ENCODE measurements at regions not wholly inside any gene's neighbourhood (a gene's known extent, or its start where the extent isn't known, plus 50 kb on each side); places are given as distances from the start of the nearest gene placed in this dataset.

- no peak overlapping the region for H3K27ac ChIP-seq
These were observed 100.6 kb downstream of the BAMBI start for GRCh38 chr10:28777911-28778310.

GRCh38 chr10:28778524-28778923 is 101.2 kb downstream of the BAMBI start:
- no peak for ATAC-seq
- no peaks in the 10 kb centered on the region for H3K4me1 ChIP-seq
- no peaks in the 10 kb centered on the region for H3K36me3 ChIP-seq
- no peaks in the 10 kb centered on the region for H3K27me3 ChIP-seq
- no peak for DNase-seq
- no peak overlapping the region for H3K4me3 ChIP-seq
- H3K27ac ChIP-seq, result no peak overlapping the region
- TF ChIP-seq CTCF (IDR thresholded peaks at IDR 0.05), result no peak
- intact Hi-C loops (cut with DNase I), result no loop called here
- no peaks in the 10 kb centered on the region for H3K9me3 ChIP-seq

More at GRCh38 chr10:28777911-28778310, 100.6 kb downstream of the BAMBI start:
- Histone ChIP-seq H3K36me3 (no peaks in the 10 kb centered on the region), H3K9me3 (no peaks in the 10 kb centered on the region), H3K27me3 (no peaks in the 10 kb centered on the region), H3K4me3 (no peak overlapping the region), H3K4me1 (no peaks in the 10 kb centered on the region)
- no peak for TF ChIP-seq CTCF (IDR thresholded peaks at IDR 0.05)
- intact Hi-C loops (cut with DNase I), result no loop called here
- DNase-seq, result no peak
- ATAC-seq, result no peak

- Histone ChIP-seq H3K4me1 (no peaks in the 10 kb centered on the region), H3K9me3 (no peaks in the 10 kb centered on the region), H3K27me3 (peaks cover 6% of the 10 kb centered on the region), H3K36me3 (no peaks in the 10 kb centered on the region), H3K27ac (no peak overlapping the region), H3K4me3 (no peak overlapping the region)
- no peak for ATAC-seq
- no peak for DNase-seq
- intact Hi-C loops (cut with DNase I), result no loop called here
- no peak for TF ChIP-seq CTCF (IDR thresholded peaks at IDR 0.05)
These were observed 104.0 kb downstream of the BAMBI start for GRCh38 chr10:28781296-28781695.

- peaks cover 10% of the 10 kb centered on the region for H3K27me3 ChIP-seq
- DNase-seq (no peak), ATAC-seq (no peak)
- no peak overlapping the region for H3K4me3 ChIP-seq
- no peaks in the 10 kb centered on the region for H3K36me3 ChIP-seq
- no peaks in the 10 kb centered on the region for H3K4me1 ChIP-seq
- no peaks in the 10 kb centered on the region for H3K9me3 ChIP-seq
- no peak overlapping the region for H3K27ac ChIP-seq
- intact Hi-C loops (cut with DNase I), result no loop called here
- TF ChIP-seq CTCF (IDR thresholded peaks at IDR 0.05), result no peak
These were observed 105.8 kb downstream of the BAMBI start for GRCh38 chr10:28783087-28783486.

GRCh38 chr10:28785018-28785417 is 107.7 kb downstream of the BAMBI start:
- ATAC-seq, result no peak
- no peaks in the 10 kb centered on the region for H3K9me3 ChIP-seq
- H3K4me3 ChIP-seq, result no peak overlapping the region

More at GRCh38 chr10:28785018-28785417, 107.7 kb downstream of the BAMBI start:
- DNase-seq, result no peak
- Histone ChIP-seq H3K36me3 (no peaks in the 10 kb centered on the region), H3K4me1 (no peaks in the 10 kb centered on the region), H3K27me3 (peaks cover 10% of the 10 kb centered on the region), H3K27ac (no peak overlapping the region)
- intact Hi-C loops (cut with DNase I), result no loop called here
- no peak for TF ChIP-seq CTCF (IDR thresholded peaks at IDR 0.05)

Measured in upper lobe of right lung (tissue), 1 donor.